HCT116 (cell line): ENCODE measurements at regions not wholly inside any gene's neighbourhood (a gene's known extent, or its start where the extent isn't known, plus 50 kb on each side); places are given as distances from the start of the nearest gene placed in this dataset.

Experiments used
- ATAC-seq: fragments of 200-7000 bp; cut with Tn5 transposase; 2 replicates; pipeline ENCODE4 v1.9.1; 2020; ENCODE audit warnings: mild to moderate bottlenecking, moderate library complexity
- BruUV-seq: library from RNA; stranded (reverse); fragments of 400-500 nt; replicated peaks from 2 replicates; lab custom pipeline; 2021; lab: Mats Ljungman, UMichigan
- CTCF ChIA-PET: fragments of 300-600 bp; sonication (Branson Sonifier 250); formaldehyde crosslinking; loops from one replicate; lab custom pipeline; 2021; ENCODE audit warnings: antibody characterized with exemption; lab: Charles Lee
- POLR2A ChIA-PET: fragments of 300-600, 350-600 bp; sonication (Branson Sonifier 250); formaldehyde crosslinking; loops from one replicate; lab custom pipeline; 2021; ENCODE audit warnings: antibody characterized with exemption; lab: Charles Lee
- RAD21 ChIA-PET, 2 experiments: fragments of 300-600 bp; sonication (Branson Sonifier 250); formaldehyde crosslinking; loops; one replicate each; lab custom pipeline; 2023; ENCODE audit warnings: low total read pairs in 2 of 2; ENCODE audit not compliant: uncharacterized antibody in 2 of 2, unreplicated experiment in 2 of 2, low non-redundant PET in 1 of 2; lab: Charles Lee
- DNase-seq: peaks from one replicate; pipeline ENCODE4 v3.0.0-alpha.2; 2010; ENCODE audit warnings: low read depth, low spot score
- H2AFZ ChIP-seq: fragments of 200-600 bp; shearing (Covaris generic), sonication (generic); 2 replicates; pipeline ENCODE4 v1.6.1; 2017; ENCODE audit warnings: low read depth, mixed run types, mixed read lengths, antibody characterized with exemption, low read length; ENCODE audit not compliant: poor library complexity, severe bottlenecking
- H3K27ac ChIP-seq: 2 replicates; pipeline ENCODE4 v1.5.1; 2012; ENCODE audit warnings: low read depth, low read length
- H3K27me3 ChIP-seq: fragments of 200-600 bp; sonication (generic); 2 replicates; pipeline ENCODE4 v1.6.1; 2016; ENCODE audit warnings: mixed run types, low read length, mixed read lengths; ENCODE audit not compliant: insufficient read depth
- H3K36me3 ChIP-seq, 2 experiments: fragments of 200-500 bp in 1 of 2; fragments of 200-600 bp in 1 of 2; sonication (Bioruptor generic) in 1 of 2; sonication (generic) in 1 of 2; 2 replicates each; pipeline versions ENCODE4 v1.5.1 to v1.6.1; 2014 to 2016; ENCODE audit warnings: low read length in 2 of 2, inconsistent platforms in 1 of 2, mixed read lengths in 1 of 2, mixed run types in 1 of 2; ENCODE audit not compliant: insufficient read depth in 2 of 2, control insufficient read depth in 1 of 2
- H3K4me1 ChIP-seq, 2 experiments: fragments of 200-600 bp in 1 of 2; sonication (generic) in 1 of 2; 2 replicates each; pipeline versions ENCODE4 v1.5.1 to v1.6.1; 2012 to 2017; ENCODE audit warnings: low read length in 2 of 2, inconsistent platforms in 1 of 2, mild to moderate bottlenecking in 1 of 2, mixed read lengths in 1 of 2, mixed run types in 1 of 2, moderate library complexity in 1 of 2; ENCODE audit not compliant: insufficient read depth in 2 of 2, control insufficient read depth in 1 of 2
- H3K4me2 ChIP-seq: fragments of 200-600 bp; sonication (generic); 2 replicates; pipeline ENCODE4 v1.6.1; 2017; ENCODE audit warnings: mixed run types, low read length, mixed read lengths
- H3K4me3 ChIP-seq, 2 experiments: fragments of 200-600 bp in 1 of 2; sonication (generic) in 1 of 2; replicated peaks in 1 of 2; 2 replicates each; pipeline ENCODE4 v1.5.1; 2011 to 2016; ENCODE audit warnings: low read length in 2 of 2, control low read depth in 1 of 2, low read depth in 1 of 2, mild to moderate bottlenecking in 1 of 2, mixed read lengths in 1 of 2, mixed run types in 1 of 2
- H3K79me2 ChIP-seq: fragments of 200-600 bp; sonication (generic); 2 replicates; pipeline ENCODE4 v1.6.1; 2017; ENCODE audit warnings: mild to moderate bottlenecking, mixed run types, low read length, moderate library complexity, mixed read lengths; ENCODE audit not compliant: insufficient read depth
- H3K9ac ChIP-seq: fragments of 200-600 bp; sonication (generic); 2 replicates; pipeline ENCODE4 v1.6.1; 2016; ENCODE audit warnings: low read length, mixed read lengths
- H3K9me2 ChIP-seq: fragments of 200-600 bp; sonication (generic), shearing (Covaris generic); 2 replicates; pipeline ENCODE4 v1.6.1; 2017; ENCODE audit warnings: mixed run types, mild to moderate bottlenecking, moderate library complexity; ENCODE audit not compliant: insufficient read depth
- H3K9me3 ChIP-seq, 2 experiments: fragments of 200-500 bp in 1 of 2; fragments of 200-600 bp in 1 of 2; sonication (Bioruptor generic) in 1 of 2; sonication (generic) in 1 of 2; 2 replicates each; pipeline ENCODE4 v1.6.1; 2014 to 2017; ENCODE audit warnings: low read length in 2 of 2, mixed read lengths in 2 of 2, inconsistent platforms in 1 of 2, low read depth in 1 of 2, mild to moderate bottlenecking in 1 of 2, mixed run types in 1 of 2, moderate library complexity in 1 of 2; ENCODE audit not compliant: control insufficient read depth in 1 of 2, insufficient read depth in 1 of 2
- H4K20me1 ChIP-seq: fragments of 200-600 bp; sonication (generic), shearing (Covaris generic); 2 replicates; pipeline ENCODE4 v1.6.1; 2017; ENCODE audit warnings: mixed run types, mild to moderate bottlenecking, moderate library complexity; ENCODE audit not compliant: insufficient read depth
- CEBPB ChIP-seq: IDR thresholded peaks from 2 replicates; pipeline ENCODE4 v1.6.1; 2012; ENCODE audit warnings: low read depth
- EGR1 ChIP-seq: IDR thresholded peaks from 2 replicates; pipeline ENCODE4 v1.6.1; 2012; ENCODE audit warnings: low read depth
- ELF1 ChIP-seq: IDR thresholded peaks from 2 replicates; pipeline ENCODE4 v1.6.1; 2012; ENCODE audit warnings: low read depth, borderline replicate concordance
- EZH2 ChIP-seq: fragments of 200-600 bp; sonication (generic); IDR thresholded peaks from 2 replicates; pipeline ENCODE4 v1.6.1; 2017; ENCODE audit warnings: antibody characterized with exemption, mixed run types
- EZH2phosphoT487 ChIP-seq: fragments of 200-600 bp; IDR thresholded peaks from 2 replicates; pipeline ENCODE4 v1.6.1; 2018; ENCODE audit warnings: antibody characterized with exemption, borderline replicate concordance
- FOSL1 ChIP-seq: IDR thresholded peaks from 2 replicates; pipeline ENCODE4 v1.6.1; 2012; ENCODE audit warnings: low read depth
- JUND ChIP-seq: IDR thresholded peaks from 2 replicates; pipeline ENCODE4 v1.6.1; 2012
- POLR2A ChIP-seq: IDR thresholded peaks from 2 replicates; pipeline ENCODE4 v1.7.0; 2011; ENCODE audit warnings: borderline replicate concordance; ENCODE audit not compliant: insufficient read depth, insufficient read length; ENCODE audit errors: extremely low read depth
- POLR2AphosphoS5 ChIP-seq: IDR thresholded peaks from 2 replicates; pipeline ENCODE4 v1.6.1; 2011; ENCODE audit warnings: mild to moderate bottlenecking, low read depth, low read length, moderate library complexity
- RAD21 ChIP-seq: IDR thresholded peaks from 2 replicates; pipeline ENCODE4 v1.6.1; 2012; ENCODE audit warnings: low read depth, mild to moderate bottlenecking
- SIN3A ChIP-seq: IDR thresholded peaks from 2 replicates; pipeline ENCODE4 v1.6.1; 2012; ENCODE audit warnings: low read depth
- SP1 ChIP-seq: IDR thresholded peaks from 2 replicates; pipeline ENCODE4 v1.6.1; 2012; ENCODE audit warnings: low read depth
- SRF ChIP-seq: IDR thresholded peaks from 2 replicates; pipeline ENCODE4 v1.6.1; 2012; ENCODE audit warnings: low read depth
- TCF7L2 ChIP-seq: IDR thresholded peaks from 2 replicates; pipeline ENCODE4 v1.7.0; 2011; ENCODE audit warnings: borderline replicate concordance, inconsistent platforms; ENCODE audit not compliant: insufficient read depth, insufficient read length; ENCODE audit errors: extremely low read depth
- YY1 ChIP-seq: IDR thresholded peaks from 2 replicates; pipeline ENCODE4 v1.6.1; 2011; ENCODE audit warnings: low read length, low read depth, moderate library complexity, mild to moderate bottlenecking; ENCODE audit not compliant: insufficient replicate concordance; ENCODE audit errors: extremely low read depth
- ZFX ChIP-seq: fragments of 450-650 bp; IDR thresholded peaks from 2 replicates; pipeline ENCODE4 v1.6.1; 2017
- ZNF274 ChIP-seq: fragments of 200-500 bp; sonication (Bioruptor generic); IDR thresholded peaks from 2 replicates; pipeline ENCODE4 v1.6.1; 2014; ENCODE audit warnings: mild to moderate bottlenecking, low read depth, low read length, inconsistent platforms
- intact Hi-C: fragments of 100-400 bp; cut with micrococcal nuclease; formaldehyde crosslinking; loops from 2 replicates; pipeline ENCODE4 v1.10.0; 2022
- TF ChIP-seq, protein P1 (sequence below): IDR thresholded peaks from 2 replicates; pipeline ENCODE4 v1.6.1; 2012
- TF ChIP-seq, protein P2 (sequence below), 3 experiments: fragments of 200-600 bp in 1 of 3; sonication (generic) in 1 of 3; IDR thresholded peaks in 2 of 3; conservative IDR thresholded peaks in 1 of 3; 2 replicates each; pipeline ENCODE4 v1.5.1; 2012 to 2017; ENCODE audit warnings: low read depth in 2 of 3, low read length in 2 of 3, antibody characterized with exemption in 1 of 3, borderline replicate concordance in 1 of 3, control low read depth in 1 of 3, mild to moderate bottlenecking in 1 of 3, mixed read lengths in 1 of 3, mixed run types in 1 of 3, moderate library complexity in 1 of 3; ENCODE audit not compliant: insufficient read depth in 1 of 3
- TF ChIP-seq, protein P3 (sequence below): IDR thresholded peaks from 2 replicates; pipeline ENCODE4 v1.6.1; 2011; ENCODE audit warnings: mild to moderate bottlenecking, low read length, moderate library complexity; ENCODE audit not compliant: insufficient replicate concordance; ENCODE audit errors: extremely low read depth

DNA sequence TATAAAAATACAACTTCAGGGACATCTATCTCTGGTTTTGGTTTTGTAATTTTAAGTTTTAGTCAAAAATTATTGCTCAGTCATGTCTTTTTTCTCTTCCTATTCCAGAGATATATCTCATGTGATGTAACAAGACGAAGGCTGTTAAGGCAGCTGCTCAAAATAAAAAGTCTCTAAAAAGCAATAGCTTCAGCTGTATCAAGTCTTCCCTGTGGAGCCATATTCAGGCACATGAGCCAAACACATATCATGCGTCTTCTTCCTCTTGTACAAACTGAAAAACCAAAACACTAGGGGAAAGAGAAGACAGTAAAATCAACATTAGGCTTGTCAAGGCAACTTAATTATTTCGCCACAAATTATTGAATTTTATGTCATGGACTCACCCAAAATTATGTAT, 240.7 kb downstream of the NRIP1 start:
- H4K20me1 ChIP-seq = no peaks in the 10 kb centered on the region
- H3K9me3 ChIP-seq = no peaks in the 10 kb centered on the region
- H3K9ac ChIP-seq = no peak overlapping the region
- no peak overlapping the region for H2AFZ ChIP-seq
- H3K27ac ChIP-seq = no peak overlapping the region
- intact Hi-C loops = no loop called here
- no peaks in the 10 kb centered on the region for H3K4me1 ChIP-seq
- no peak for DNase-seq
- no peaks in the 10 kb centered on the region for H3K27me3 ChIP-seq
- H3K9me2 ChIP-seq = no peaks in the 10 kb centered on the region
- no peaks in the 10 kb centered on the region for H3K36me3 ChIP-seq
- RAD21 ChIA-PET = no interaction called here
- no peak overlapping the region for H3K4me2 ChIP-seq
- no peak for ATAC-seq
- TF ChIP-seq SP1 (no peak), CEBPB (no peak), ELF1 (no peak), ZNF274 (no peak), EZH2phosphoT487 (no peak), POLR2A (no peak), TCF7L2 (no peak), ZFX (no peak), FOSL1 (no peak), EZH2 (no peak), POLR2AphosphoS5 (no peak), SRF (no peak), SIN3A (no peak), EGR1 (no peak), RAD21 (no peak), JUND (no peak), YY1 (no peak)
- TF ChIP-seq, protein P1, sequence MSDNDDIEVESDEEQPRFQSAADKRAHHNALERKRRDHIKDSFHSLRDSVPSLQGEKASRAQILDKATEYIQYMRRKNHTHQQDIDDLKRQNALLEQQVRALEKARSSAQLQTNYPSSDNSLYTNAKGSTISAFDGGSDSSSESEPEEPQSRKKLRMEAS = no peak
- TF ChIP-seq, protein P2, sequence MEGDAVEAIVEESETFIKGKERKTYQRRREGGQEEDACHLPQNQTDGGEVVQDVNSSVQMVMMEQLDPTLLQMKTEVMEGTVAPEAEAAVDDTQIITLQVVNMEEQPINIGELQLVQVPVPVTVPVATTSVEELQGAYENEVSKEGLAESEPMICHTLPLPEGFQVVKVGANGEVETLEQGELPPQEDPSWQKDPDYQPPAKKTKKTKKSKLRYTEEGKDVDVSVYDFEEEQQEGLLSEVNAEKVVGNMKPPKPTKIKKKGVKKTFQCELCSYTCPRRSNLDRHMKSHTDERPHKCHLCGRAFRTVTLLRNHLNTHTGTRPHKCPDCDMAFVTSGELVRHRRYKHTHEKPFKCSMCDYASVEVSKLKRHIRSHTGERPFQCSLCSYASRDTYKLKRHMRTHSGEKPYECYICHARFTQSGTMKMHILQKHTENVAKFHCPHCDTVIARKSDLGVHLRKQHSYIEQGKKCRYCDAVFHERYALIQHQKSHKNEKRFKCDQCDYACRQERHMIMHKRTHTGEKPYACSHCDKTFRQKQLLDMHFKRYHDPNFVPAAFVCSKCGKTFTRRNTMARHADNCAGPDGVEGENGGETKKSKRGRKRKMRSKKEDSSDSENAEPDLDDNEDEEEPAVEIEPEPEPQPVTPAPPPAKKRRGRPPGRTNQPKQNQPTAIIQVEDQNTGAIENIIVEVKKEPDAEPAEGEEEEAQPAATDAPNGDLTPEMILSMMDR (IDR thresholded peaks at IDR 0.05 in 2 of 3, conservative IDR thresholded peaks at IDR 0.05 in 1 of 3; ENCODE audit: borderline replicate concordance in 1 of 3, insufficient read depth in 1 of 3, low read depth in 2 of 3, low read length in 2 of 3) = no peak
- TF ChIP-seq, protein P3, sequence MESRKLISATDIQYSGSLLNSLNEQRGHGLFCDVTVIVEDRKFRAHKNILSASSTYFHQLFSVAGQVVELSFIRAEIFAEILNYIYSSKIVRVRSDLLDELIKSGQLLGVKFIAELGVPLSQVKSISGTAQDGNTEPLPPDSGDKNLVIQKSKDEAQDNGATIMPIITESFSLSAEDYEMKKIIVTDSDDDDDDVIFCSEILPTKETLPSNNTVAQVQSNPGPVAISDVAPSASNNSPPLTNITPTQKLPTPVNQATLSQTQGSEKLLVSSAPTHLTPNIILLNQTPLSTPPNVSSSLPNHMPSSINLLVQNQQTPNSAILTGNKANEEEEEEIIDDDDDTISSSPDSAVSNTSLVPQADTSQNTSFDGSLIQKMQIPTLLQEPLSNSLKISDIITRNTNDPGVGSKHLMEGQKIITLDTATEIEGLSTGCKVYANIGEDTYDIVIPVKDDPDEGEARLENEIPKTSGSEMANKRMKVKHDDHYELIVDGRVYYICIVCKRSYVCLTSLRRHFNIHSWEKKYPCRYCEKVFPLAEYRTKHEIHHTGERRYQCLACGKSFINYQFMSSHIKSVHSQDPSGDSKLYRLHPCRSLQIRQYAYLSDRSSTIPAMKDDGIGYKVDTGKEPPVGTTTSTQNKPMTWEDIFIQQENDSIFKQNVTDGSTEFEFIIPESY = no peak
- no peak overlapping the region for H3K4me3 ChIP-seq
- H3K79me2 ChIP-seq = no peaks in the 10 kb centered on the region
- BruUV-seq = no TSS peak
- CTCF ChIA-PET = no interaction called here
- POLR2A ChIA-PET = no interaction called here
